Heart left ventricle (tissue), 16 donors: ENCODE measurements at regions not wholly inside any gene's neighbourhood (a gene's known extent, or its start where the extent isn't known, plus 50 kb on each side); places are given as distances from the start of the nearest gene placed in this dataset.
"Not testable (repeated sequence)": the region's sequence is repeated elsewhere in the genome, so short reads cannot be mapped to it uniquely, and the experiment has no call there.

ENCODE experiments used
- ATAC-seq, 4 donors: fragments of 200-7000 bp; cut with Tn5 transposase; one replicate each; pipeline ENCODE4 v1.9.1; 2020 to 2022; ENCODE audit warnings: moderate library complexity in 4 of 4, mild to moderate bottlenecking in 3 of 4, moderate number of reproducible peaks in 1 of 4
- DNase-seq, 5 donors: peaks; one replicate each; pipeline ENCODE4 v3.0.0-alpha.2; 2020
- H3K27ac ChIP-seq, 12 donors: fragments of 200-600 bp; sonication (generic) in 4 of 12; one replicate each; pipeline versions ENCODE4 v1.5.0 to v1.8.0; 2016 to 2022; ENCODE audit warnings: mild to moderate bottlenecking in 2 of 12
- H3K27me3 ChIP-seq, 9 donors: fragments of 200-600 bp; sonication (generic) in 2 of 9; one replicate each; pipeline versions ENCODE4 v1.5.1 to v1.8.0; 2016 to 2022; ENCODE audit warnings: mild to moderate bottlenecking in 3 of 9
- H3K36me3 ChIP-seq, 9 donors: fragments of 200-600 bp; sonication (generic) in 2 of 9; one replicate each; pipeline versions ENCODE4 v1.5.0 to v1.8.0; 2018 to 2022; ENCODE audit warnings: mild to moderate bottlenecking in 2 of 9
- H3K4me1 ChIP-seq, 12 donors: fragments of 200-600 bp; sonication (generic) in 4 of 12; one replicate each; pipeline versions ENCODE4 v1.5.0 to v1.8.0; 2016 to 2022; ENCODE audit warnings: mild to moderate bottlenecking in 3 of 12
- H3K4me3 ChIP-seq, 12 donors: fragments of 200-600 bp; sonication (generic) in 4 of 12; one replicate each; pipeline versions ENCODE4 v1.5.0 to v1.8.0; 2017 to 2022; ENCODE audit warnings: mild to moderate bottlenecking in 9 of 12, moderate library complexity in 4 of 12
- H3K9me3 ChIP-seq, 12 donors: fragments of 200-600 bp; sonication (generic) in 4 of 12; one replicate each; pipeline versions ENCODE4 v1.5.0 to v1.8.0; 2016 to 2022; ENCODE audit warnings: mild to moderate bottlenecking in 1 of 12
- POLR2A ChIP-seq, 2 donors: fragments of 450-650 bp; IDR thresholded peaks; one replicate each; pipeline ENCODE4 v1.6.1; 2017; ENCODE audit warnings: antibody characterized with exemption in 2 of 2, mild to moderate bottlenecking in 2 of 2, moderate library complexity in 2 of 2
- WGBS, 4 donors: extraction: QIAGEN DNeasy Blood & Tissue Kit in 2 of 4; methylation state at CpG; one replicate each; pipeline versions ENCODE4 v1.1.5 to v1.1.7; 2013 to 2018; 5-methylcytosine and 5-hydroxymethylcytosine counted together
- intact Hi-C, 10 donors: fragments of 100-400 bp; cut with DNase I; formaldehyde crosslinking; loops; one replicate each; pipeline versions ENCODE4 v1.11.1 to v1.14.2; 2022
- TF ChIP-seq, protein P1 (sequence below), 12 donors: fragments of 200-600 bp; sonication (generic) in 4 of 12; IDR thresholded peaks; one replicate each; pipeline versions ENCODE4 v1.5.0 to v1.8.0; 2018 to 2022; ENCODE audit warnings: antibody characterized with exemption in 12 of 12, mild to moderate bottlenecking in 5 of 12
- donor health status: ischemic (EF 13 %, LVEDD 7.1; RV severe dilation, severe dysfunction).
- donor health status: healthy with polysubstance abuse.
- donor health status: DM: no; HTN: yes; CAD: no.
- donor health status: DM: no; HTN: no; CAD: no.
- donor health status: ischemic (EF 25% LVEDD 6.9; RV normal size, moderate dysfunction).
- donor health status: ischemic (EF 25% LVEDD 5.7; RV mildly dilated, moderate dysfunction).
- donor health status: healthy.
- donor health status: DM: yes; HTN: yes; CAD: no.
- donor health status: ischemic (EF 35%, LVEDD 5.7; RV mildly dilated, moderate dysfunction).
- donor health status: nonischemic (EF 11% LVEDD 7.7; RV severe dilation, severe dysfunction).
- donor health status: DM: yes; HTN: yes; CAD: no.
- donor health status: PGD.
- donor health status: ischemic (EF 29% LVEDD 5.4; RV normal size, mild dysfunction).
- donor health status: nonischemic (EF 23%, LVEDD 6.1; RV moderate dilation, normal function).

- Histone ChIP-seq H3K4me3 (no peak overlapping the region), H3K27me3 (peaks cover 0 to 9% (median 0%) of the 10 kb centered on the region in 9 donors), H3K36me3 (no peaks in the 10 kb centered on the region), H3K9me3 (peaks cover 0 to 24% (median 3%) of the 10 kb centered on the region in 12 donors), H3K4me1 (no peaks in the 10 kb centered on the region), H3K27ac (no peak overlapping the region)
- TF ChIP-seq, protein P1, sequence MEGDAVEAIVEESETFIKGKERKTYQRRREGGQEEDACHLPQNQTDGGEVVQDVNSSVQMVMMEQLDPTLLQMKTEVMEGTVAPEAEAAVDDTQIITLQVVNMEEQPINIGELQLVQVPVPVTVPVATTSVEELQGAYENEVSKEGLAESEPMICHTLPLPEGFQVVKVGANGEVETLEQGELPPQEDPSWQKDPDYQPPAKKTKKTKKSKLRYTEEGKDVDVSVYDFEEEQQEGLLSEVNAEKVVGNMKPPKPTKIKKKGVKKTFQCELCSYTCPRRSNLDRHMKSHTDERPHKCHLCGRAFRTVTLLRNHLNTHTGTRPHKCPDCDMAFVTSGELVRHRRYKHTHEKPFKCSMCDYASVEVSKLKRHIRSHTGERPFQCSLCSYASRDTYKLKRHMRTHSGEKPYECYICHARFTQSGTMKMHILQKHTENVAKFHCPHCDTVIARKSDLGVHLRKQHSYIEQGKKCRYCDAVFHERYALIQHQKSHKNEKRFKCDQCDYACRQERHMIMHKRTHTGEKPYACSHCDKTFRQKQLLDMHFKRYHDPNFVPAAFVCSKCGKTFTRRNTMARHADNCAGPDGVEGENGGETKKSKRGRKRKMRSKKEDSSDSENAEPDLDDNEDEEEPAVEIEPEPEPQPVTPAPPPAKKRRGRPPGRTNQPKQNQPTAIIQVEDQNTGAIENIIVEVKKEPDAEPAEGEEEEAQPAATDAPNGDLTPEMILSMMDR (IDR thresholded peaks at IDR 0.05) = no peak
- TF ChIP-seq POLR2A (IDR thresholded peaks at IDR 0.05) = no peak
- DNase-seq (peak in 1 of 5 donors; percentile 55), ATAC-seq (no peak)
- intact Hi-C loops = no loop called here
- 74 to 85% (median 83%) methylated on average over 43 to 46 of the region's 46 CpGs for WGBS, 4 donors
These were observed 1955.7 kb upstream of the DEFB115 start for GRCh38 chr20:29301624-29302259.

GRCh38 chr20:29302979-29303644, 1954.4 kb upstream of the DEFB115 start:
- Histone ChIP-seq H3K27ac (no peak overlapping the region), H3K36me3 (no peaks in the 10 kb centered on the region), H3K4me1 (no peaks in the 10 kb centered on the region), H3K4me3 (no peak overlapping the region), H3K9me3 (peaks cover 0 to 24% (median 3%) of the 10 kb centered on the region in 12 donors), H3K27me3 (peaks cover 0 to 9% (median 0%) of the 10 kb centered on the region in 9 donors)
- DNase-seq = no peak
- TF ChIP-seq, protein P1 (IDR thresholded peaks at IDR 0.05) = no peak
- no peak for TF ChIP-seq POLR2A (IDR thresholded peaks at IDR 0.05)
- no peak for ATAC-seq
- intact Hi-C loops = no loop called here
- 69 to 72% (median 71%) methylated on average over 16 of the region's 16 CpGs for WGBS, 4 donors

- H3K27ac ChIP-seq = no peak overlapping the region
- H3K9me3 ChIP-seq = peaks cover 0 to 10% (median 0%) of the 10 kb centered on the region in 12 donors
- H3K27me3 ChIP-seq = peaks cover 0 to 9% (median 0%) of the 10 kb centered on the region in 9 donors
- no peak overlapping the region for H3K4me3 ChIP-seq
- intact Hi-C loops = no loop called here
- ATAC-seq (no peak), DNase-seq (no peak)
- no peaks in the 10 kb centered on the region for H3K4me1 ChIP-seq
- TF ChIP-seq, protein P1 (IDR thresholded peaks at IDR 0.05) = no peak
- TF ChIP-seq POLR2A (IDR thresholded peaks at IDR 0.05) = no peak
- H3K36me3 ChIP-seq = no peaks in the 10 kb centered on the region
- 49 to 69% (median 59%) methylated on average over 21 of the region's 21 CpGs for WGBS, 4 donors
These were observed 1950.9 kb upstream of the DEFB115 start for GRCh38 chr20:29306390-29307072.

GRCh38 chr20:29307484-29307883, 1950.0 kb upstream of the DEFB115 start:
- H3K36me3 ChIP-seq, H3K4me3 ChIP-seq, H3K27ac ChIP-seq, H3K9me3 ChIP-seq, intact Hi-C loops, H3K27me3 ChIP-seq, ATAC-seq, H3K4me1 ChIP-seq: not testable (repeated sequence)
- peak in 1 of 5 donors; percentile 52 for DNase-seq
- WGBS, 4 donors = 76 to 86% (median 82%) methylated on average over 11 to 13 of the region's 17 CpGs

DNA sequence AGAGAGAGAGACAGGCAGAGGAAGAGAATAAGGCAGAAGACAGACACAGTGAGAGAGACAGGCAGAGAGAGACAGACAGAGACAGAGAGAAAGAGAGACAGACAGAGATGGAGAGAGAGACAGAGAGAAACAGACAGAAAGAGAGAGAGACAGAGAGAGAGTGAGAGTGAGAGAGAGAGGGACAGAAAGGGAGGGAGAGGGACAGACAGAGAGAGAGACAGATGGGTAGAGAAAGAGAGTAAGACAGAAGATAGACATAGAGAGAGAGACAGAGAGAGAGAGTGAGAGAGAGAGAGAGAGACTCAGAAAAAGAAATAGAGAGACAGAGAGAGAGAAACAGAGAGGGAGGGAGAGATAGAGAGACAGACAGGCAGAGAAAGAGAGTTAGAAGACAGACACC, 1948.5 kb upstream of the DEFB115 start:
- DNase-seq, intact Hi-C loops, H3K9me3 ChIP-seq, H3K27ac ChIP-seq, H3K4me3 ChIP-seq, H3K36me3 ChIP-seq, H3K4me1 ChIP-seq, H3K27me3 ChIP-seq, ATAC-seq: not testable (repeated sequence)

- H3K36me3 ChIP-seq, H3K4me3 ChIP-seq, ATAC-seq, DNase-seq, H3K27ac ChIP-seq, H3K9me3 ChIP-seq, H3K27me3 ChIP-seq, intact Hi-C loops, H3K4me1 ChIP-seq: not testable (repeated sequence)
- WGBS, 4 donors = 73 to 77% (median 75%) methylated on average over 17 of the region's 17 CpGs
These were observed 1948.0 kb upstream of the DEFB115 start for GRCh38 chr20:29309481-29309880.

DNA sequence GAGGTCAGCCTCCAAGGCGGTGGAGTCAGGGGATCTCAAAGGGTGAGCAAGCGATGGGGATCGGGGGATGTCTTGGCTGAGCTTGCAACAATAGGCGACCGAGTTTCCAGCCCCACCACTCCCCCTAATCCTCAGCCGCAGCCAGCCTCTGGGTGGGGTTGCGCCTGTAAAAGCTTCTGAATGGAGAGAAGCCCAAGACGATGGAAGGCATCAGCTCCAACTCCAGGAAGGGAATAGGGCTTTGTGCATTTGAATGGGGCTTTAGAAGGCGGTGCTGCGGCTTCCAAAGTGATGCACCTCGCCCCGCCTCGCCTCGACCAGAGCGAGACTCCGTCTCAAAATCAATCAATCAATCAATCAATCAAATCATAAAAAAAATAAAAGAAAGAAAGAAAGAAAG, 1946.4 kb upstream of the DEFB115 start:
- intact Hi-C loops, H3K27ac ChIP-seq, H3K4me1 ChIP-seq, H3K27me3 ChIP-seq, H3K4me3 ChIP-seq, H3K9me3 ChIP-seq, H3K36me3 ChIP-seq, DNase-seq, ATAC-seq: not testable (repeated sequence)
- WGBS, 4 donors = 52 to 86% (median 74%) methylated on average over 16 of the region's 16 CpGs

DNA sequence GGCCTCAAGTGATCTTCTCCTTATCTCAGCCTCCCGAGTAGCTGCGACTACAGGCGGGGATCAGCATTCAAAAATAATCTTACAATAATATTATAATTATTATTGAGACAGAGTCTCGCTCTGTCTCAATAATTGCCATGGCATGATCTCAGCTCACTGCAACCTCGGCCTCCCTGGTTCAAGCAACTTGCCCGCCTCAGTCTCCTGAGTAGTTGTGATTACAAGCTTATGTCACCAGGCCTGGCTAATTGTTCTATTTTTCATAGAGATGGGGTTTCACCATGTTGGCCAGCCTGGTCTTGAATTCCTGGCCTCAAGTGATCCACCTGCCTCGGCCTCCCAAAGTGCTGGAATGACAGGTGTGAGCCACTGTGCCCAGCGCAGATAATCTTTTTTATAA, 1944.8 kb upstream of the DEFB115 start:
- H3K36me3 ChIP-seq, H3K9me3 ChIP-seq, intact Hi-C loops, H3K4me3 ChIP-seq, H3K4me1 ChIP-seq, H3K27ac ChIP-seq, H3K27me3 ChIP-seq, DNase-seq, ATAC-seq: not testable (repeated sequence)
- WGBS, 4 donors = 57 to 61% (median 59%) methylated on average over 8 of the region's 8 CpGs
